SKM-1 (cell line): ENCODE measurements at regions not wholly inside any gene's neighbourhood (a gene's known extent, or its start where the extent isn't known, plus 50 kb on each side); places are given as distances from the start of the nearest gene placed in this dataset.
A peak's percentile ranks its signal among the peaks of the same experiment; 100 is the strongest.
"Not testable (repeated sequence)": the region's sequence is repeated elsewhere in the genome, so short reads cannot be mapped to it uniquely, and the experiment has no call there.

Experiments used
- DNase-seq: peaks from one replicate; lab custom pipeline; 2025; ENCODE audit not compliant: unreplicated experiment; lab: John Stamatoyannopoulos, UW

DNA sequence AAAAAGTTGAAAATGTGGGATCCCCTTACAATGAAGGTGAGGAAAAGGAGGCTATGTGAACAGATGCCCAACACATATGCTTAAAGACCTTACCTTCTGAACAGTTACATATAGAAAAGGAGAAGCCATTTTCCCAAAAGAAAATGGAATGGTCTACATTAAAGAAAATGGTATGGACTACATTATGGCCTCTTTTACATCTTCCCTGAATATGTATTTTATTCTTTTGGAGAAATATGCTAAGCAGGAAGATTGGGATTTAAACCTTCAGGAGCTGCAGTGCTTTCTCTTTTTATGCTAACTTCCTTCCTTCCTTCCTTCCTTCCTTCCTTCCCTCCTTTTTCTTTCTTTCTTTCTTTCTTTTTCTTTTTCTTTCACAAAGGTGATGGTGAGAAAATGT lies 155.4 kb downstream of the SEC23IP start:
- DNase-seq, result no peak

DNA sequence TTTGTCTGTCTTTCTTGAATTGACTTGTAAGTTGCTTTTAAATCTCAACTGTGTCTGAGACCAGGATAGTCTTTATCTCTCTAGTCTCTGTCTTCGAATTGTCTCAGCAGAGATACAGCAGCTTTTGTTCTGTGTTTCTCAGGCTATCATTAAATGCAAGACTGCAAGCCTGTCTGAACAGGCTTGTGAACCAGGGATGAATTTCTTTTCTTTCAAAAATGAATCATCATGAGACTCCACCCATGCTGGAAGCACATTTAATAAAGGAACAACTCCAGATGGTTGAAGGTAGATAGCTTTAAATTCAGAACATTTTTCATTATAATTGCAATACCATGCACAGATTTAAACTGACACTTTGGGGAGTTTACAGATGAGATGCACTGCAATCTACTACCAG lies 155.9 kb downstream of the SEC23IP start:
- no peak for DNase-seq

DNA sequence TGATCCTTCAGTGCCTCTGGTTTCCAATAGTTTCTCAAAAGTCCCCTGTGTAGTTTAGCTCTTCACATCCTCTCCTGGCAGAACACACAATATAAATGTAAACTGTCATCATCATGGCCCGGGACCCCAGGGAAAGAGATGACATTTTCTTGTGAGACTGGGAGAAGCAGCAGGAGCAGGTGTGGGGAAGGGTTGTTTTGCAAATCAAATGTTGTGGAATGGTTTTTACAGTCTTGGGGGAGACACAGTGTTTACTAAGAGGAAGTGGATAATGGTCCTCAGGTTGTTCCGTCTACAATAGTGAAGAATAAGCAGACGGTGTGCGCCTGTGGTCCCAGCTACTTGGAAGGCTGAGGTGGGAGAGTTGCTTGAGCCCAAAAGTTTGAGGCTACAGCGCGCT lies 159.1 kb downstream of the SEC23IP start:
- no peak for DNase-seq

DNA sequence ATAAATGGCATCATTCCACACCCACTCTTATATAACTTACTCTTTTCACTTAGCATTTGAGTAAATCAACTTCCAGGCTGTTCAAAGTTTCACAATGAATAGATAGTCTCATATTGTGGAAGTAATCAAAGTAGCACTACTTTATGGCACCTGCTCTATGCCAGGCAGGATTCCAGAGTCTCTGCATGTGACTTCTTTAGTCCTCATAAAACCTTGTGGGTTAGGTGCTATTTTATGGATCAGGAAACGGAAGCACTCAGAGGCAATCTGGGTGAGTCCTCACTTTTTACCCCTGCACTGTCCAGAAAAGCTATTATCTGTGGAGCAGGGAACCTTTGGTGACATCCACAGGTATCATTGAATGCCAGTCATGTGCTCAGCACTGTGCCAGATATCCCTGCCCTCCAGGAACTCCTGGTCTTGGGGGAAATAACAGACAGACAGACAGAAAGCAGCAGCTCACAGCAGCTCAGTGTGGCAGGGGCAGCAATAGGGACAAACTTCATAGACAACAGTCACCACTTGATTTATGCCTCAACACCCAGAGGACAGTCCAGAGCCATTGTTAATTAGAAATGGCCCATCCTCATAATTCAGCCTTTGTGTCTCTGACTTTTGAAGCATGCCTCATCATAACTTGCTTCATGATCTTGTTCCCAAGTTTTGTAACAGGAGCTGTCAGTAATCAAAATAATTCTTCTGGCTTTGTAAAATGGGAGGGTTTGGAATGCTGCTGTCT lies 160.6 kb downstream of the SEC23IP start:
- DNase-seq, result no peak

DNA sequence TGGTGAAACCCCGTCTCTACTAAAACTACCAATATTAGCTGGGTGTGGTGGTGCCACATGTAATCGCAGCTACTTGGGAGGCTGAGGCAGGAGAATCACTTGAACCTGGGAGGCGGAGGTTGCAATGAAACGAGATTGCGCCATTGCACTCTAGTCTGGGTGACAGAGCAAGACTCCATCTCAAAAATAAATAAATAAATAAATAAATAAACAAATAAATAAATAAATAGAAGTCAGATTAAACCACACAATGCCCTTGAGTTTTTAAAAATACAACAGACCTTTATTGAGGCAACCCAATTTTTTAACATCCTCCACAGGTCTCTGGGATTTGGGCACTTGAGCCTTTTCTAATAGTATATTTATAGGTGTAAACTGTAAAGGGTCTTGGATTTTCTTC lies 167.3 kb downstream of the SEC23IP start:
- not testable (repeated sequence) for DNase-seq

DNA sequence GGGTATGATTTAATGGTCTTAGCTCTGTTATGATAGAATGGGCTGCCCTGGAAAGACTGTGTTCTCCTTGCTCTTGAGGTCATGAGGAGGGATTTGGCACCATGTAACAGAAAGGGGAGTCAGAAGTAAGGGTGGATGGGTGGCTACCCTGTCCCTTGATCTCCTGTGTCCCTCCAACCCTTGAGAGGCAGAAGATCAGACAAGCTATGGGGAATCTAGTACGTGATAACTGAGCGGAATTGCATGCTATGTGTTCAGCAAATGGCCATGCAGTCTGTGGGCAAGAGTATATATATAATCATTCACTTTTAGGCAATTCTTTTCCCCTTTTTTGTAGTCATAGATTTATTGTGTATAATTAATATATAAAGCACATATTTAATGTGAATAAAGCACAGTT lies 174.9 kb downstream of the SEC23IP start:
- no peak for DNase-seq

DNA sequence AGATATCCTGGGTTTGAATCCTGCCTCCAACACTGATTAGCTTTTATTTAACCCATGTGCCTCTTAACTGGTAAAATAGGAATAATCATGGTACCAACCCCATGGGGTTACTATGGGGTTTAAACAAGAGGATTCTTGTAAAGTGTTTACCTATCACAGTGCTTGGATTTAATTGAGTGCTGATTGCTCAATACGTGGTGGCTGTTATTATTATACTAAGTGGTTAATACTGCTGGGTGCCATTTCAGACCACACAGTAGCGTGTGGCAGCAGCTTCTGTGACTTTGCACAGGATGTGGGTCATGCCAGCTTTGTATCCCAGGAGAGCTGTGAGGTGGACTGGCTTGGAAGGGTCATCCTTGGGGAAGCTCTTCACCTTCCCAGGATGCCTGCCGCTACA lies 177.2 kb downstream of the SEC23IP start:
- DNase-seq, result no peak

DNA sequence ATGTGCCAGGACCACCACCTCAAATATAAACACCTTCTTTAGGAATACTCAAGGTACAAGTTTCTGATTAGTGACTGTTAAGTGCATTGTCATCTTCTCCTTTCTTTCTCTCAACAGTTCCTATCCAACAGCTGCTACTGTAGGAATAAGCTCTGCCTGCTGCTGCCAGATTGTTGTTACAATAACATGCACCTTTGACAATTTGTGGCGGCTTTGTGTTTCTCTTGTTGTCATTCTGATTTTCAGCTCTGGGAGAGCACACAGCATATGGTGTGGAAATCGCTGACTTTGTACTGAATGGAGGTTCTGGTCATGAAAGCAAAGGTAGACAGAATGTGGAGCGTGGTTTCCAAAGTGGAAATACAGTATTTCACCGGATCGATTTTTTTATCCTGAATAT lies 182.8 kb downstream of the SEC23IP start:
- no peak for DNase-seq

DNA sequence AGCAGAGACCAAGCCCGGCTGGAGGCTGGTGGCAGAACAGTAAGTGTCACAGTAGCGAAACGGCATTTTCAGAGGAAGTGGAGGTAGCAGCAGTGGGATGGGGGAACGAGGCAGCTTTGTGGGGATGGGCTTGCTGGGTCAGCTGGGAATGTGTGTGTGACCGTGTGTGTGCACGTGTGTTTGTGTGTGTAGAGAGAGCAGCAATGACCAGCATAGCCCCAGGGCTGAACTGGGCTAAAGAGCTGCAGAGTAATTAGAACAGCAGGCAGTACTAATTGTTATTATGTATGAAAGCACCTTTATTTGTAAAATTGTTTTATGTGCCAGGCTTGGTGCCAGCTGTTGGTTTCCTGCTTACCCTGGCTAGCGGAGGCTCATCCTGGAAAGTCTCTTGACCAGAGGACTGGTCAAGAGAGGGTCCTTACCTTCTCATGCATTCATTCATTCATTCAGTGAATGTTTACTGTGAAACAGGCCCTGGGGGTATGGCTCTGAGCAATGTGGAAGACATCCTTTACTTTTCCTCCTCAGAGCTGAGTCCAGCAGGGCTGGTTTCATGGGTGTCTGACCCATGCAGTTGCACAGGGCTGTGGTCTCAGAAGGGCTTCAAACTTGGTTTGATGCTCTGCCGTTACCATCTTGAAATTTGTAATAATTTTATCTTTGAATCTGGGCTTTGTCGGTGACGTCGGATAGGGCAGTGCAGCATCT lies 184.6 kb downstream of the SEC23IP start:
- no peak for DNase-seq

DNA sequence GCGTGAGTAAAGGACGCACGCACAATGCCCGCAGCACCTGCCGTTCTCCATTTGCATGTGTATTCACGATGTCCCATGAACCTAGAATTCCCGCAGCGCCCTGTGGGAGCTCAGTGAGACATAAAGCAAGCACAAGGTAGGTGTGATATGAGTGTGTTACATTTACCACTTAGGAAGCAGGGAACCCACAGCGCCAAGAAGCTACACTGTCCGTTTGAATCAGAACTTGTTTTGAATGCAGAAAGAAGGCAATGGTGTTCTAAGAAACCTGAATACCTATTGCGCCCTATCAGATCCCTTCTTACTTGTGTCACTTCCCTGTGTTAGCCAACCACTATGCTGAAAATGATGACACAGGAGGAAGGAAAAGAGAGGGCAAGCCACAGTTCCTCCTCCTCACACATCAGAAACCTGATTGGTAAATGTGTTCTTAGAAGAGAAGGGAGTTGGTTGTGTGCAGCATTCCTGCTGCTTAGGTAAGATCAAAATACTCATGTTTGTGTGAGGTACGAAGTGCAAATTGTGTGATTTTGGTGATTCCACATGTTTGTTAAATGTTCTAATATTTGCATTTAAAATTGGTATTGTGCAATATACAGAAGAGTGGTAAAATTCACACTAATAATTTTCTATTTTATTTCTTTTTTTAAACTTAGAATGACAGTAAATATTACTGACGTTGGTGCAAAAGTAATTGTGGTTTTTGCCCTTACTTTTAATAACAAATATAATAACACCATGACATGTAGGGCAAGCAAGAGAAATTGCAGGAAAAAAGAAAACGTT lies 185.4 kb downstream of the SEC23IP start:
- no peak for DNase-seq

DNA sequence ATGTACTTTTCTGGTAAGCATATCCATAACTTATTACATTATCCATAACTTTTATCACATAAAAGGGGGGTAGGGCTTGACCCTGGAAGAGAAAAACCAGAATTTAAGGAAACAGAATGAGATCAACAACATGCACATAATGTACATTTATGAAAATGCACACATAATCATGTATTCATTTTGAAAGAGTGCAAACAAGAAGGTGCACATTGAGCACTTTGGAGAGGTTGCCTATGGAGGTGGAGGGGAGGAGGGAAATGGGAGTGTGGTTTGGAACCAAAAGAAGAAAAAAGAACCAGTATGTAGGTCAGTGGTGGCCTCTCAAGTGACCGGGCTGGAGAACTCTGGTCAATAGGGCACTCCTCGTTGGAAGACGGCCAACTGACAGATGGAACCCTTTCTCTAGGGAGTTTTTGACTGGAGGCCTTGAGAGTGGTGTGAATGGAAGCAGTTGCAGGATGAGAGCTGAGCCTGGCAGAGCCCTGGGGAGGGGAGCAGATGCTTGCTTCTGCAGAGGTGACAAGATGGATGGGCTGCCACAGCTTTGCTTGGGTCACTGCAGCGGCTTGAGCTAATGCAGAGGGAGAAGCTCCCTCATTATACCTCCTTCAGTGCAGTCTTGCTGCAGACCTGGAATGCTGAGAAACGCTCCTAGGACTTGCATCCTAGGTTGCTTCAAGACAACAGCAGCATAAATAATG lies 192.7 kb downstream of the SEC23IP start:
- DNase-seq, result no peak

DNA sequence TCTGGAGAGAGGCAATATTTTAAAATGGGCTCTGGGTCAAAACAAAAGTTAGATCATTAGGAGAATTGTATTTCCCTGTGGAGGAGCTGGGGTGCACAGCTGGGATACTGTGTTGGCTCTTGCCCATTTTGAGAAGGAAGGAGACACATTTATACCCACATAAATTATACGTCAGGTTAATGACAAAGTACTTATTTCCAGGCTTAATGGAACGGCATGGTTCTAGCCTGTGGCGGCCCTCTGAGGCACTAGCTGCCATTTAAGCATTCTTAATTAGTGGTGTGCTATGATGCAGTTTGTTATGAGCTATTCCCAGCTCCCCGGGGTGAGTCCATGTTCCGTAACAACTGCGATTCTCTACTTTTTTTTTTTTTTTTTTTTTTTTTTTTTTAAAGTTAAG lies 193.5 kb downstream of the SEC23IP start:
- no peak for DNase-seq

DNA sequence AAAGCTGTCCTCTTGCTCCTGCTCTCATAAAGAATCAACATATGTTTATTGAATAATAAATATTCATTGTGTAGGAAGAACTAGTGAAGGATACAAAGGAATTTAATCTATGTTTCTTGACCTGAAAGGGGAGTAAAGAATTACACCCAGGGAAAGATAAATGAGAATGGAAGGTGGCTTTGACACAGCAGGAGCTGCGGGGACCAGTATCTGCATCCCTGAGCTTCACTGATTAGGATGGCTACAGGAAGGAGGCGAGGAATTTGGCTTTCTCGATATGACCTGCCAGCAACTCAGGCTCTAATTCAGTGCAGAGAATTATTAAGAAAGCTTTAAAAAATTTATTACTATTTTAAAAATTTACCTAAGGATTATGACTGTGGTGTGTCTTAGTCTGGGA lies 194.6 kb downstream of the SEC23IP start:
- no peak for DNase-seq

DNA sequence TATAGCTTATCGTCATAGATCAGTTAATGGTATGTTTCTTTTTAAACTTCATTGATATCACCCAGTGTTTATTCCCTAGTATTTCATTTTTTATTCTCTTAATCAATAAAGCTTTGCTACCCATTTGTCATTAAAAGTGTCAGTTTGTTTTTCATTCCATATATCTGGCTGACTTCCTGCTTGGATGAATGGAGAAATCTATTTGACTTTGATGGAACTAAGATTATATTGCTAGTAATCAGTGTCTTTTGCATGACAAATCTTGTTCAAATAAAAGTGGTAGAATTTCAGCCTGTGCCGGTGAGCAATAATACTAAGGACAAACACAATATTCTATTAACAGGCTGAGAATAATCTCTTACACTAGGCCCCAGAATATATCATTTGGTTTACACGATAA lies 203.3 kb downstream of the SEC23IP start:
- no peak for DNase-seq

DNA sequence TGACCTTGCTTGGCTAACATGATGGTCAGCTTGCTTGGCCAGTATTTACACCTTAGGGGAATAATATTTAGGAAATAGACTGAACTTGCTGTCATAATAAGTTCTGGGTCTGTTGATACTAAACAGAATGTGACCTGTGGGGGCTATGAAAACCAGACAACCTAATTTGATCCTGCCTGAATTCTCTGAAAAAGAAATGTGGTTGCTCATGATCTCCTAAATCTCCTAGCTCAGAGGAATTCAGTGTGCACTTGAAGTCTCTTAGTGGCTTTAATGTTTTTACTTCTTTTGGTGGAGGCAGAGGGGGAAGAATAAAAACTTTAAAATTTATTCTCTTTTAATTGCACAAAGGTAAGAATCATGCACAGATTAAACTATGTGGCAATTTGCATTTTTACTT lies 205.2 kb downstream of the SEC23IP start:
- DNase-seq, result no peak

DNA sequence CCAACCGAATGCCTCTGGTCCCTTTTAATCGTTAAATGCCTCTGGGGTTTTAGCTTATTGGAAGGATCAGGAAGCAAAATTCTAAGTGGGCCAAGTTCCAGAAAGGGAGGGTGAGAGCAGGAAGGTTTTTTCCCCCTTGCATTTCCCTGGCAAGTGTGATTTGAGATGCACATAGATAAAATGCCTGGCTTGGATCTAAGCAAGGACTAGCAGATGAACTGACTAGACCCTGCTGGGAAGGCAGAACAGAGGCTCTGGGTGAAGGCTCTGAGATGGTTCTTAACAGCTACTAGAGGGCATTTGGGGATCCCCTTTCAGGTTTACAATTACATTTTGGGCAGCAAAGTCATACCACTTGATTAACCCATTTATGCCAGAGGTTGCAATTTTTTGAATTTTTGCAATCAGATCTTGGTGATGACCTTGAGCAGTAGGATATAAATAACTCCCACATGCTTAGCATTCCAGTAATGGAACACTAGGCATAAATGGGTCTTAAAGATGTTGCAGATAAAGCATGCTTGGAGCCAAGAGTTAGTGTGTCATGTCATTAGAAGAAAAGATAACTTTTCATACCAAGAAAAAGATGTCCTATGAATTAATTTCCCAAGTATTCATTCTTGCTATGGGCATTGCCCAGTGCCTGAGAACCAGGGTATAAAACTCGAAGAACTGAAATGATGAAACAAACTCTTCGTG lies 205.9 kb downstream of the SEC23IP start:
- DNase-seq, result no peak

DNA sequence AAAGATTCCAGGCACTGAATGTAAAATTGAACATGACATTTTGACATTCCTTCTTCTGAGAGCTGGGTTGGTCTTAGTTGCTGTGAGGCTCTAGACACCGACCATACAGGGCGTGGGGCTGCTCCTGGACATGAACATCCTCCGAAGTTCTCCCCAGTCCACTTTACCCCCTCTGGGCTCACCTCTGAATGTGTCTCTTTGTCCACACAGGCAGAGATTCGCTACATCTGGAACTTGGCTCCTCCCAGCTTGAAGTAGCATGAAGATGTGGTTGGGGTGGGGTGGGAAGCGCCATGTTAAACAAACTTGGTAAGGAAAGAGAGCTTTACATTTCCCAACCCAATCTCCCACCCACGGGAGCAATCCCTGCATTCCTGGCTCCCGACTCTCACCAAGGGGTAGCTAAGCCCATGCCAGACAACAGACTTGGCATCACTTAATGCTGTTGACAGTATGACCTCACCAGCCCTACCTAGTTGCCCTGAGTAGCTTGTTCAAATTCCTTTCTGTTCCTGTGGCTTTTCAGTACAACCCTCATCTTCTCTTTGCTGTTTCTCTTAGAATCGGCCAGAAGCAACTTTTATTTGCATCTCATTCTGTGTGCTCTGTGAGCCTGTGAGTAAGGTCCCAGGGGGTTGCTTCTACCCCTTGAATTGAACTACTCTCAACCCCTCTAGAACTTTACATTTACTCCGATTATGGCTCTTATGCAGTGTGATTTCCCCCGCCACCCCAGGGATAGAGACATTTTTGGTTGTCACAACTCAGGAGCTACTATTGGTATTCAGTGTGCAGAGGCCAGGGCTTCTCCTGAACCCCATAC lies 211.4 kb downstream of the SEC23IP start:
- DNase-seq, result no peak

DNA sequence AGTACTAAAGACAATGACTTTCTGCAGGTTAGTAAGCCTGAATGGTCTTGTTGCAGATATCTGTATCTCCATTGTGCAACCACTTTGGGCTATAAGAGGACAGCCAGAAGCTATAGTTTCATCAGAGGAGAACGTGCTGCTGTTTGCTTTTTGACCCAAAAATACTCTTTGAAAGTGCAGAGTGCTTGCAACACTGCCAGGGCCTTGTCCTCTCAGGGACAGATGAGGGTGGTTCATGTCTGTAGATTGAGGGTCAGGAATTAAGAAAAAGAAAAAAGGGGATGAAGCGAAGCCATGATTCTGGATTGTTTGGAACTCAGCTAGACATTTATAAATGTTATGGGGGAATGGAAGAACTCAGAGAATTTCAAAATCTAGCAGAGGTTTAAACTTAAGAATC lies 212.5 kb downstream of the SEC23IP start:
- peak; percentile 16 for DNase-seq

DNA sequence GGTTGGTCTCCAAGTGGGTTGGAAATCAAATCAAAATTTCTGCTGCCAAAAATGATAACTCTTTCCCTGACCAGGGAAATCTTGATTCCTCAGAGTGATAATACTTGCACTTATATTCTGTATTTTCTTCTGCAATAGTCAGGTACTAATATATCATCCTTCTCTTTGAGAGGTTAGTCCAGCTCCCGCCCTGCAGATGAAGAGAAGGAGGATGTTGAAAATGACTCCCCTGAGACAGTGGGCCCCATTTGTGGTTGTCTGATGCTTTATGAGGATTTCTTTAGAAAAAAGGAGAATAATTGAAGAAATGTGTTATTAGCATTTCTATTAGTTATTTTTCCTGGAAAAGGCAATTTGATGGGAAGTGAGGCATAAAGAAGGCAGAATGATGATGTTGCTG lies 213.0 kb downstream of the SEC23IP start:
- DNase-seq, result no peak

DNA sequence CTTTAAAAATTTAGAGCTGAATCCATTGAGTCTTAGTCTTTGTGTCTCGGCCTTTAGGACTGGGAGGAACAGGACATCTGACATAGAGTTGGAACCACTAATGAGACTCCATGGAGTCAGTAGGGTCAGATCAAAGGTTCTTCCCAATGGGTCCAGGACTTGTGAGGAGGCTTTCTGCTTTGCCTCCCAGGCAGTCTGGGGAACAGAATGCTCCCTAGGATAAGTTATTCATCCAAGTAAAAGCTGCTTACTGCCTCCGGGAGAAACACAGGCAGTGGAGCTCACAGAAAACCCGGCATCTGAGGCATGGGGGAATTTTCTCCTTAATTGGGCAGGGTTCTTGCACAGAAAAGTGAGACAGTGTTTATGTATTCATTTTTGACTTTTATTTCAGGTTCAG lies 216.4 kb downstream of the SEC23IP start:
- no peak for DNase-seq
